Esophagus muscularis mucosa (tissue), 4 donors: ENCODE measurements at regions not wholly inside any gene's neighbourhood (a gene's known extent, or its start where the extent isn't known, plus 50 kb on each side); places are given as distances from the start of the nearest gene placed in this dataset.
"Not testable (repeated sequence)": the region's sequence is repeated elsewhere in the genome, so short reads cannot be mapped to it uniquely, and the experiment has no call there.

Experiments
- DNase-seq: peaks from one replicate; pipeline ENCODE4 v3.0.0-alpha.2; 2017; ENCODE audit errors: extremely low spot score
- H3K27ac ChIP-seq, 4 donors: fragments of 200-600 bp; sonication (generic); replicated peaks in 1 of 4; 1 replicate in 3 of 4; 2 replicates in 1 of 4; pipeline ENCODE4 v1.5.1; 2016 to 2019; ENCODE audit warnings: mild to moderate bottlenecking in 1 of 4
- H3K27me3 ChIP-seq, 4 donors: fragments of 200-600 bp; sonication (generic); one replicate each; pipeline versions ENCODE4 v1.5.1 to v1.6.0; 2016 to 2019
- H3K36me3 ChIP-seq, 4 donors: fragments of 200-600 bp; sonication (generic); one replicate each; pipeline ENCODE4 v1.5.1; 2016 to 2019
- H3K4me1 ChIP-seq, 4 donors: fragments of 200-600 bp; sonication (generic); one replicate each; pipeline ENCODE4 v1.5.1; 2016 to 2019
- H3K4me3 ChIP-seq, 4 donors: fragments of 200-600 bp; sonication (generic); 1 replicate in 2 of 4; 2 replicates in 2 of 4; pipeline ENCODE4 v1.5.1; 2016 to 2019; ENCODE audit warnings: mild to moderate bottlenecking in 4 of 4, moderate library complexity in 1 of 4
- H3K9me3 ChIP-seq, 4 donors: fragments of 200-600 bp; sonication (generic); 1 replicate in 3 of 4; 2 replicates in 1 of 4; pipeline ENCODE4 v1.5.1; 2016 to 2019
- EP300 ChIP-seq: sonication (generic); formaldehyde crosslinking; IDR thresholded peaks from one replicate; pipeline ENCODE4 v1.6.1; 2017; ENCODE audit warnings: antibody characterized with exemption
- POLR2A ChIP-seq: fragments of 450-650 bp; IDR thresholded peaks from one replicate; pipeline ENCODE4 v1.6.1; 2017; ENCODE audit warnings: antibody characterized with exemption, moderate library complexity, mild to moderate bottlenecking, low read depth
- POLR2AphosphoS5 ChIP-seq, 2 donors: sonication (generic); formaldehyde crosslinking; IDR thresholded peaks; one replicate each; pipeline ENCODE4 v1.6.1; 2017; ENCODE audit warnings: antibody characterized with exemption in 2 of 2
- WGBS: methylation state at CpG from one replicate; pipeline ENCODE4 v1.1.5; 2018; 5-methylcytosine and 5-hydroxymethylcytosine counted together
- intact Hi-C: fragments of 100-400 bp; cut with DNase I; formaldehyde crosslinking; loops from one replicate; pipeline ENCODE4 v1.15.1; 2023
- TF ChIP-seq, protein P1 (sequence below), 3 experiments: fragments of 200-600 bp in 2 of 3; fragments of 450-650 bp in 1 of 3; sonication (generic) in 2 of 3; IDR thresholded peaks; one replicate each; pipeline ENCODE4 v1.5.1; 2017 to 2019; ENCODE audit warnings: antibody characterized with exemption in 3 of 3, mild to moderate bottlenecking in 2 of 3, moderate library complexity in 1 of 3

- intact Hi-C loops: no loop called here
- TF ChIP-seq EP300 (no peak), POLR2A (no peak), POLR2AphosphoS5 (IDR thresholded peaks at IDR 0.05) (no peak)
- TF ChIP-seq, protein P1, sequence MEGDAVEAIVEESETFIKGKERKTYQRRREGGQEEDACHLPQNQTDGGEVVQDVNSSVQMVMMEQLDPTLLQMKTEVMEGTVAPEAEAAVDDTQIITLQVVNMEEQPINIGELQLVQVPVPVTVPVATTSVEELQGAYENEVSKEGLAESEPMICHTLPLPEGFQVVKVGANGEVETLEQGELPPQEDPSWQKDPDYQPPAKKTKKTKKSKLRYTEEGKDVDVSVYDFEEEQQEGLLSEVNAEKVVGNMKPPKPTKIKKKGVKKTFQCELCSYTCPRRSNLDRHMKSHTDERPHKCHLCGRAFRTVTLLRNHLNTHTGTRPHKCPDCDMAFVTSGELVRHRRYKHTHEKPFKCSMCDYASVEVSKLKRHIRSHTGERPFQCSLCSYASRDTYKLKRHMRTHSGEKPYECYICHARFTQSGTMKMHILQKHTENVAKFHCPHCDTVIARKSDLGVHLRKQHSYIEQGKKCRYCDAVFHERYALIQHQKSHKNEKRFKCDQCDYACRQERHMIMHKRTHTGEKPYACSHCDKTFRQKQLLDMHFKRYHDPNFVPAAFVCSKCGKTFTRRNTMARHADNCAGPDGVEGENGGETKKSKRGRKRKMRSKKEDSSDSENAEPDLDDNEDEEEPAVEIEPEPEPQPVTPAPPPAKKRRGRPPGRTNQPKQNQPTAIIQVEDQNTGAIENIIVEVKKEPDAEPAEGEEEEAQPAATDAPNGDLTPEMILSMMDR (IDR thresholded peaks at IDR 0.05): no peak
- Histone ChIP-seq H3K27me3 (no peaks in the 10 kb centered on the region), H3K9me3 (peaks cover 0 to 5% (median 0%) of the 10 kb centered on the region in 4 donors), H3K27ac (no peak overlapping the region), H3K4me3 (no peak overlapping the region), H3K36me3 (no peaks in the 10 kb centered on the region), H3K4me1 (no peaks in the 10 kb centered on the region)
- 88% methylated on average over 5 of the region's 5 CpGs for WGBS
- DNase-seq: no peak
These were observed 276.8 kb upstream of the RNF32 start for GRCh38 chr7:156363751-156364150.

DNA sequence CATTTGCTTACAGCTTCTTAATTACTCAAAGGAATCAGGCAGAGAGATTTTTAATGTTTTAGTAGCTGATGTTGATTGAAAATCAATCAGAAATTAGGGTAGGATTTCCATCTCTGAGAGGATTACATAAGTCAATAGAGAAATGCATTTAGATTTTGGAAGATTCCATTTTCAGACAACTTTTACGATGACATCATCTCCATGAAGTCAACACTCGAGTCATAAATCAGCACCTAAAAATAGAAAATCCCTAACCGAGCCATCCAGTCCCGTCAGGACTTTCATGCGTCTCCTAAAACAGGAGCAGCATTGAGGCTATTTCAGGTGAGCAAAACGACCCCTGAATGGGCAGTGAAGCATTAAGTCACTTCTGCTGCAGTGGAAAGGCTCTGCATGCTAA lies 279.7 kb upstream of the RNF32 start:
- H3K27me3 ChIP-seq: no peaks in the 10 kb centered on the region
- intact Hi-C loops: no loop called here
- no peak overlapping the region for H3K27ac ChIP-seq
- H3K36me3 ChIP-seq: no peaks in the 10 kb centered on the region
- no peak for DNase-seq
- no peak overlapping the region for H3K4me3 ChIP-seq
- H3K4me1 ChIP-seq: no peaks in the 10 kb centered on the region
- no peaks in the 10 kb centered on the region for H3K9me3 ChIP-seq
- TF ChIP-seq EP300 (no peak), POLR2A (no peak), POLR2AphosphoS5 (IDR thresholded peaks at IDR 0.05) (no peak)
- TF ChIP-seq, protein P1 (IDR thresholded peaks at IDR 0.05): no peak
- 68% methylated on average over 6 of the region's 6 CpGs for WGBS

- intact Hi-C loops: no loop called here
- no peaks in the 10 kb centered on the region for H3K9me3 ChIP-seq
- DNase-seq: no peak
- whole genome bisulfite sequencing: 80% methylated on average over 5 of the region's 5 CpGs
- H3K4me1 ChIP-seq: no peaks in the 10 kb centered on the region
- TF ChIP-seq POLR2A: no peak
- TF ChIP-seq, protein P1 (IDR thresholded peaks at IDR 0.05): no peak
- no peak for TF ChIP-seq EP300
- no peak for TF ChIP-seq POLR2AphosphoS5 (IDR thresholded peaks at IDR 0.05)
- no peak overlapping the region for H3K4me3 ChIP-seq
- H3K27ac ChIP-seq: no peak overlapping the region
- H3K27me3 ChIP-seq: no peaks in the 10 kb centered on the region
- H3K36me3 ChIP-seq: no peaks in the 10 kb centered on the region
These were observed 284.0 kb upstream of the RNF32 start for GRCh38 chr7:156356551-156356950.

- Histone ChIP-seq H3K4me1 (no peaks in the 10 kb centered on the region), H3K9me3 (no peaks in the 10 kb centered on the region), H3K36me3 (no peaks in the 10 kb centered on the region), H3K27me3 (no peaks in the 10 kb centered on the region), H3K27ac (no peak overlapping the region), H3K4me3 (no peak overlapping the region)
- TF ChIP-seq POLR2A: no peak
- TF ChIP-seq POLR2AphosphoS5 (IDR thresholded peaks at IDR 0.05): no peak
- no peak for TF ChIP-seq EP300
- TF ChIP-seq, protein P1 (IDR thresholded peaks at IDR 0.05): no peak
- intact Hi-C loops: no loop called here
- DNase-seq: no peak
- WGBS: 82% methylated on average over 7 of the region's 7 CpGs
These were observed 287.2 kb upstream of the RNF32 start for GRCh38 chr7:156353352-156353751.

DNA sequence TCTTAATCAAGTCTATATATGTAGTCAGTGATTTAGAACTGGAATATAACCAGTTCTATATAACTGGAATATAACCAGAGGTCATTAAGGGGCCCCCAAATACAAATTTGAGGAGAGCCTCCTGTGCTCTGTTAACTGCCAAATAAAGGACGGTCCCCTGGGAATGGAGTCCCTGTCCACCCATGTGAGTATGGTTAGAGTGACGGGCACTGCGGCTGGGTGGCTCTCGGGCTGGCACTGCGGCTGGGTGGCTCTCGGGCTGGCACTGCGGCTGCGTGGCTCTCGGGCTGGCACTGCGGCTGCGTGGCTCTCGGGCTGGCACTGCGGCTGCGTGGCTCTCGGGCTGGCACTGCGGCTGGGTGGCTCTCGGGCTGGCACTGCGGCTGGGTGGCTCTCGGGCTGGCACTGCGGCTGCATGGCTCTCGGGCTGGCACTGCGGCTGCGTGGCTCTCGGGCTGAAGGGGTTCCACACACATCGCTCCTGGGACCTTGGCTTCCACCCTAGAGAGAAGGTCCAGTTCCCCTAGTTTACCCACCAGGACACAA lies 292.8 kb upstream of the RNF32 start:
- H3K4me1 ChIP-seq, H3K9me3 ChIP-seq, H3K27me3 ChIP-seq, DNase-seq, H3K36me3 ChIP-seq, H3K27ac ChIP-seq, H3K4me3 ChIP-seq, intact Hi-C loops: not testable (repeated sequence)
- 73% methylated on average over 2 of the region's 25 CpGs for WGBS
